ENCODE measurements at regions not wholly inside any gene's neighbourhood (a gene's known extent, or its start where the extent isn't known, plus 50 kb on each side); places are given as distances from the start of the nearest gene placed in this dataset.

- no peak for TF ChIP-seq CTCF (IDR thresholded peaks at IDR 0.05)
- no peak for TF ChIP-seq POLR2AphosphoS5 (IDR thresholded peaks at IDR 0.05; ENCODE audit: low read depth, low read length)
- TF ChIP-seq TCF7L2 (IDR thresholded peaks at IDR 0.05; ENCODE audit: low read depth, low read length), result no peak
- no peak for TF ChIP-seq REST (IDR thresholded peaks at IDR 0.05; ENCODE audit: insufficient read depth in 1 of 2, low read depth in 2 of 2, low read length in 1 of 2)
These were observed 1415.2 kb downstream of the TBC1D22A start for GRCh38 chr22:48177631-48178030.

All from Panc1 (cell line).